ENCODE measurements at regions not wholly inside any gene's neighbourhood (a gene's known extent, or its start where the extent isn't known, plus 50 kb on each side); places are given as distances from the start of the nearest gene placed in this dataset.
"Not testable (repeated sequence)": the region's sequence is repeated elsewhere in the genome, so short reads cannot be mapped to it uniquely, and the experiment has no call there.

DNA sequence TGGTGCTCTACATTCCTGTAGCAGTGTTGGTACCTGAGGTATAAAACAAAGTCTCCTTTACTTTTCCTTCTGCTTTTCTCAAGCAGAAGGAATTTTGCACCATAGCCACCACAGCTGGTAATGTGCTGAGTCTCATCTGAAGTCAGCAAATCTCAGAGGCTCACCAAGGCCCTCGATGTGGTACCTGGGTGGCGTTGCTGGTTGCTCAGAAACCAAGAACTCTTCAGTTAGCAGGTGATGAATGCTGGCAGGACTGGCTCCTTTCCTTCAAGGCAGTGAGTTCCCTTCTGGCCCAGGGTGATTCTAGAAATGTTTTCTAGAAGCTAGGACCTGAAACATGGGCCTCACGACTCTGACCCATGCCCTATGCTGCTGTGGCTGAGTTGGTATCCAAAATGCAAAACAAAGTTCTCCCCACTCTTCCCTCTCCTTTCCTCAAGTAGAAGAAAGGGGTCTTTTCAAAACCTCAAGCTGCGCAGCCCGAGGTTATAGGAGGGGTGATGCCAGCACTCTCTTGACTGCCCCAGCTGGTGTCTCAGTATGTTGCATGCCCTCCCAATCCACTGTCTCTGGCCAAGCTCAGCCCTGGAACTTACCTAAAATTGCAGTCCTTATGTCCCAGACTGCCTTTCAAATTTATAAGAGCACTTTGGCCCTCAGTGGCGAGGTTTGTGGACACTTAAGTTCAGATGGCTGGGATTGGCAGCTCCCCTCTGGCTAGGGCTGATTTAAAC lies 592.3 kb downstream of the FRK start:
- no peaks in the 10 kb centered on the region for H3K27me3 Mint-ChIP-seq
- H3K27ac Mint-ChIP-seq = no peak overlapping the region
- no peaks in the 10 kb centered on the region for H3K36me3 Mint-ChIP-seq (ENCODE audit: low read depth)
- no peaks in the 10 kb centered on the region for H3K4me1 Mint-ChIP-seq (ENCODE audit: low read depth)
- H3K4me3 Mint-ChIP-seq = no peak overlapping the region
- peaks cover 10% of the 10 kb centered on the region for H3K9me3 Mint-ChIP-seq

DNA sequence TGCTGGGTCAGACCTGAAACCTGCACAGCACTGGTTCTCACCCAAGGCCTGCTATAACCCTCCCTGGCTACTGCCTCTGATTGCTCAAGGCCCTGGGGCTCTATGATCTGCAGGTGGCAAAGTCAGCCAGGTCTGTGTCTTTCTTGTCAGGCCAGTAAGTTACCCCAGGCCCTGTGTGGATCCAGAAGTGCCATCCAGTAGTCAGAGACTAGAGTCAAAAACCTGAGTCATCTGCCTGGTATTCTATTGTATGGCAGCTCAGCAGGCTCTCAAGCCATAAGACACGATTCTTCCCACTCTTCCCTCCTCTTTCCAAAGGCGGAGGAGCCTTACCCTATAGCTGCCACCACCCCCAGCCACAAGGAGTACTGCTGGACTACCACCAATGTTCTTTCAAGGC lies 593.0 kb downstream of the FRK start:
- no peak overlapping the region for H3K4me3 Mint-ChIP-seq
- no peaks in the 10 kb centered on the region for H3K27me3 Mint-ChIP-seq
- H3K4me1 Mint-ChIP-seq (ENCODE audit: low read depth) = no peaks in the 10 kb centered on the region
- H3K36me3 Mint-ChIP-seq (ENCODE audit: low read depth) = no peaks in the 10 kb centered on the region
- no peak overlapping the region for H3K27ac Mint-ChIP-seq
- H3K9me3 Mint-ChIP-seq = peaks cover 12% of the 10 kb centered on the region

DNA sequence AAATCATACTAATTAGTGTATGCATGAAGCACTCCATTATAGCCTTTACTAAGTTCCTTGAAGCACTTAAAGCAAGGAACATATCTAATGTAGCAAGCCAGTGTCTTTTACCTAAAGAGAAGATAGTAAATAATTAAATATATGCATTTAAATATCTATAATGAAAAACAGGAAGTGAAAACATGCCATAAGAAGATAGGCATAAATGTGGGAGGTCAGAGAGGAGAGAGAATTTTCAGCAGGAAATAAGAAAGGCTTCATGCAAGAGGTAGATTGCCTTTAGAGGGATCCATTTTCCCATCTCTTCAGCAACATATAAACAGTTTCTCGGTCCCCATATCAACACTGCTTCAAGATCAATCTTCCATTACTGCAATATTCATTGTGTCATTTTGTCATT lies 599.8 kb downstream of the FRK start:
- Mint-ChIP-seq H3K27ac (no peak overlapping the region), H3K4me1 (ENCODE audit: low read depth) (no peaks in the 10 kb centered on the region), H3K4me3 (no peak overlapping the region), H3K27me3 (no peaks in the 10 kb centered on the region), H3K36me3 (ENCODE audit: low read depth) (no peaks in the 10 kb centered on the region), H3K9me3 (peaks cover 12% of the 10 kb centered on the region)

DNA sequence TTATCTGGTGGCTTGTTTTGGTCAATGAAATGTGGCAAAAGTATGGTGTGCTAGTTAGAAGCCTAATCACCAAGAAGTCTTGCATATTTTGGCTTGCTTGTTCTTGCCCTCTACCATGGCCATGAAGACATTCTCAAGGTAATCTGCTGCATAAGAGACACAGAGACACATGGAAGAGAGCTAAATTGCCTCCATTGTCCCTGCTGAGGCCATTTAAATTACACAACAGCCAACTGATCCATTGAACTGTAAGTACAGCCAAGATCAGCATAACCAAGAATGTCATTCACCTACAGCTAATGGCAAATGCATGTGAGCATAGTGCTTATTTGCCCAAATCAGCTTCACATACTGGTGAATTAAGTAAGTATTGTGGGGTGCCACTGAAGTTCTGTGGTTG lies 603.8 kb downstream of the FRK start:
- no peaks in the 10 kb centered on the region for H3K9me3 Mint-ChIP-seq
- no peaks in the 10 kb centered on the region for H3K4me1 Mint-ChIP-seq (ENCODE audit: low read depth)
- no peak overlapping the region for H3K27ac Mint-ChIP-seq
- no peak overlapping the region for H3K4me3 Mint-ChIP-seq
- H3K36me3 Mint-ChIP-seq (ENCODE audit: low read depth) = no peaks in the 10 kb centered on the region
- no peaks in the 10 kb centered on the region for H3K27me3 Mint-ChIP-seq

DNA sequence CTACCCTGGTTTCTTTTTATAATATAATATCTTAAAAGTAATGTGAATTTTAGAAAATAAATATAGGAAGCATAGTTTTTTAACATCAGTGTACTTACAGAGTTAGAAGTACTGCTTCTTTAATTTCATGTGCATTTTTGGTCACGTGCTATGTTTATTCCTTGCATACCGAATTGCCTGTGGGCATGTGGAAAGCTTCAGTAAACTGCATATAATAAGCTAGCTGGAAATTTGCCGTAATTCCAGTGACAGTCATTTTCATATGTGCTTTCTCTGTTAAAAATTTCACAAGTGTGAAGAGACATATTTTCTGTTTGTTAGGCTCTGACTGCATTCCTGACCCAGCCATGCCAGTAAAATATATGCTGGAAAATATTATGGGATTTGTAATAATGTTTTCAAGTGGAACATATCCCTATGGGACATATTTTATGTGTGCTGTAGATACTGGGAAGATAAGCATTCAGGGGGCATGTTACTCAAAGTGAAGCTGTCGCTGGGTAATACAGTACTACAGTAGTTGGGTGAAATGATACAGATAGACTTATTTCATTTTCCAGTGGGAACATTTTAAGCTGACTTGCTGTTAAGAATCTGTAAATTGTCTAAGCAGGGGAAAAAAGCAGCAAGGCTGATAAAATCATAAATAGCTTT lies 616.7 kb downstream of the FRK start:
- Mint-ChIP-seq H3K4me3 (no peak overlapping the region), H3K4me1 (ENCODE audit: low read depth) (no peaks in the 10 kb centered on the region), H3K36me3 (ENCODE audit: low read depth) (no peaks in the 10 kb centered on the region), H3K27ac (no peak overlapping the region), H3K9me3 (peaks cover 5% of the 10 kb centered on the region), H3K27me3 (no peaks in the 10 kb centered on the region)

DNA sequence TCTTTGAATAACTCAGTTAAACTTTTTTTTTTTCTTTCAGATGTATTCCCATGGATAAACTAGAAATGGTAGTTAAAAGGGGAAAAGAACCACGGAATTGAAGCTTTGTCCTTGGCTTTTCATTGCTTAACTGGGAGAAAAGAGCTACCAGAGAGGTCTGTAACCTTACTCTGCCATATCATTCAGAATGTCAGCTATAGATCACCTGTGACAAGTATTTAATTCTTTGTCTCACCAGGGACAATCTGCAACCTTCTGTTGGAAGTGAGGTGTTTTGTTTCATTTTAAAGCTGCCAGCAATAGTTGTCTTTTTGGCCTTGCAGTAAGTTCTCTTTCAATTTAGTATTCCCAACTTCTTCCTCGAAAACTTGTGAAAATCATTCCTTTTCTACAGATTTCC lies 618.4 kb downstream of the FRK start:
- Mint-ChIP-seq H3K27ac (no peak overlapping the region), H3K4me1 (ENCODE audit: low read depth) (no peaks in the 10 kb centered on the region), H3K9me3 (peaks cover 11% of the 10 kb centered on the region), H3K27me3 (no peaks in the 10 kb centered on the region), H3K36me3 (ENCODE audit: low read depth) (no peaks in the 10 kb centered on the region), H3K4me3 (no peak overlapping the region)

DNA sequence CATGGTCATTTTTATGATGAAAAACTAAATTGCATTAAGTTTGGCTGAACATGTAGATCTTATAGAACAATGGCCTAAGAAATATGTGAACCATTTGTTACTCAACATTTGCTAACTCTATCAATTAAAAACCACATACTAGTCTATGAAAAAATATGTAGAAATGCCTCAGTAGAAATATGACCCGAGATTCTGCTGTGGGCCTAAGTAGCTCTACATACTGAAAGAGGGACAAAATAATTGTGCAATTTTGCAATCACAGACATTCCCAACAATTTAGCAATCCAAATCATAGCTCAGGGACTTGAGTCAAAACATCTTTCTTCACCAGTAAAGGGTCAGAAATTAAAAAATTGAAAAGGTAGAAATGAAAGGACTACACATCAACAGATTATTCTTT lies 619.0 kb downstream of the FRK start:
- Mint-ChIP-seq H3K36me3 (ENCODE audit: low read depth) (no peaks in the 10 kb centered on the region), H3K27ac (no peak overlapping the region), H3K27me3 (no peaks in the 10 kb centered on the region), H3K9me3 (peaks cover 11% of the 10 kb centered on the region), H3K4me3 (no peak overlapping the region), H3K4me1 (ENCODE audit: low read depth) (no peaks in the 10 kb centered on the region)

DNA sequence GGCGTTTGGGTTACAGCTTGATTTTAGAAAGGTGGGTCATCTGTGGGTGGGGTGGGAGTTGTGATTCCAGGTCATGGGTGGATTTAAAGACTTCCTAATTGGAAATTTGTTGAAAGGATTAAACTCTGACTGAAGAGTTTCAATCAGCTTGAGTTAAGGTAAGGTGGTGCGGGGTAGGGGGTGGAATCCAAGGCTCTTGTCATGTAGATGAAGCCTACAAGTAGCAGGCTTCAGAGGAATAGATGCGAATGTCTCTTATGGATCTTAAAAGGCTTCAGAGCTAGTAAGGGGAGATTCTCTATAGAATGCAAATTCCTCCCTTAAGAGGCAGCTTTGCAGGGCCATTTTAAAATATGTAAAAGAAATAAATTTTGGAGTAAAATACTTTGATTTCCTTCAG lies 645.3 kb downstream of the FRK start:
- Mint-ChIP-seq H3K36me3 (ENCODE audit: low read depth) (no peaks in the 10 kb centered on the region), H3K4me1 (ENCODE audit: low read depth) (no peaks in the 10 kb centered on the region)

DNA sequence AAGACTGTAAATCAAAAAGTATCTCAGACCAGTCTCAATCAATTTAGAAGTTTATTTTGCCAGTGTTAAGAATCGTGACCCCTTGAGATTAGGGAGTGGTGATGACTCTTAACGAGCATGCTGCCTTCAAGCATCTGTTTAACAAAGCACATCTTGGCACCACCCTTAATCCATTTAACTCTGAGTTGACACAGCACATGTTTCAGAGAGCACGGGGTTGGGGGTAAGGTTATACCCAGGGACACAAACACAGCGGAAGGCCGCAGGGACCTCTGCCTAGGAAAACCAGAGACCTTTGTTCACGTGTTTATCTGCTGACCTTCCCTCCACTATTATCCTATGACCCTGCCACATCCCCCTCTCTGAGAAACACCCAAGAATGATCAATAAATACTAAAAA lies 645.8 kb downstream of the FRK start:
- not testable (repeated sequence) for H3K9me3 Mint-ChIP-seq; H3K36me3 Mint-ChIP-seq (ENCODE audit: low read depth); H3K4me3 Mint-ChIP-seq; H3K27me3 Mint-ChIP-seq; H3K4me1 Mint-ChIP-seq (ENCODE audit: low read depth); H3K27ac Mint-ChIP-seq

More for the DNA sequence above, 645.3 kb downstream of the FRK start:
- peaks cover 5% of the 10 kb centered on the region for H3K9me3 Mint-ChIP-seq
- H3K27ac Mint-ChIP-seq = no peak overlapping the region
- H3K27me3 Mint-ChIP-seq = no peaks in the 10 kb centered on the region
- no peak overlapping the region for H3K4me3 Mint-ChIP-seq

DNA sequence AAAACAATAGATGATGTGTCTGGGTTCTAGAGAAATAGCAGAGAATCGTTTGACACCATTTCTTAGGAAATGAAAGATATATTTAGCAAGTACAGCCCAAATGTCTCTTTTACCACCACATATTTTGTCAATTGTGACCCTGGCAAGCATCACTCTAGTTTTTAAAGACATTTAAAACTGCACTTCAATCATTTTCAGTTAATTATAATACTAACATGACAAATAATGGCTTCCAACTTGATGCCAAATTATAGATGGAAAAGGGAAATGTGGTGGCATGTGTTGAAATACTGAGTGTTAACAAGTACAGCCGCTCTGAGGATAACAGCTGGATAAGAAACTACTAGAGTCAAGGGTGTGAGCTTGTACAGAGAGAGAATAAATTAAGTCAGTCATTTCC lies 648.9 kb downstream of the FRK start:
- no peaks in the 10 kb centered on the region for H3K27me3 Mint-ChIP-seq
- H3K9me3 Mint-ChIP-seq = peaks cover 4% of the 10 kb centered on the region
- no peak overlapping the region for H3K4me3 Mint-ChIP-seq
- H3K27ac Mint-ChIP-seq = no peak overlapping the region
- no peaks in the 10 kb centered on the region for H3K36me3 Mint-ChIP-seq (ENCODE audit: low read depth)
- H3K4me1 Mint-ChIP-seq (ENCODE audit: low read depth) = no peaks in the 10 kb centered on the region

DNA sequence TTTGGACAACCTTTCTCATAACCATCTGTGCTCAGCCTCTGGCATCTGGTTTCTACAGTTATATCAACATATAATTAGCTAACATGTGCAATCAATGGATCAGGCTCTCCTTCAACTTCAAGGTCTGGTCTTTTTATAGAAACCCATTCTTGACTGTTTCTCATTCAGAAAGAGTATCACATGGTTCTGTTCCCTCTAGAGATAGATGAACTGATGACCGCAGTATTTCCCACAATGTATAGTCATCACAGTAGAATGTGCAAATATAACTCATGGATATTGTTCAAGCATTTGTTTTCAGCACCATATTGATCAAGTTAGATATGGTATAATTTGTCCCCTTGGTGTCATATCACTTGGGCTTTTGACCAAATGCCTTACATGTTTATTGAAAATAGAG lies 656.2 kb downstream of the FRK start:
- Mint-ChIP-seq H3K4me1 (ENCODE audit: low read depth) (no peaks in the 10 kb centered on the region), H3K4me3 (no peak overlapping the region), H3K27me3 (no peaks in the 10 kb centered on the region), H3K9me3 (peaks cover 16% of the 10 kb centered on the region), H3K36me3 (ENCODE audit: low read depth) (no peaks in the 10 kb centered on the region), H3K27ac (no peak overlapping the region)

DNA sequence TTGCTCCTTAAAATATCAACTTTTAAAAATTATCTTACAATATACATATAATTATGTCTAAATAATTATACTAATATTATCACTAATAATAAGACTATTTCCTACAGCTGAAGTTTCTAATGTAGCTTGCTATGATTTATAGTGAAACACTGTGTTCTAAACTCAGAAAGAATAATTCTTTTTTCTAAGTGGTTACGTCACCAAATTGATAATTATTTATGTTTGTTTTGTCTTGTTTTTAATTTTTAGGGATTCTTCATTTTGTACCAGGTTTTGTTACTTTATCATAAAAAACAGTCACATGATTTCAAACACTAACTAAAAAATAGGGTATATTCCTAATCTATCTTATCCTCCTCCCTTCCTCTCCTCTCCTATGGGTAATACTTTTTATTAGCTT lies 662.1 kb downstream of the FRK start:
- H3K4me1 Mint-ChIP-seq (ENCODE audit: low read depth) = no peaks in the 10 kb centered on the region
- H3K27me3 Mint-ChIP-seq = no peaks in the 10 kb centered on the region

DNA sequence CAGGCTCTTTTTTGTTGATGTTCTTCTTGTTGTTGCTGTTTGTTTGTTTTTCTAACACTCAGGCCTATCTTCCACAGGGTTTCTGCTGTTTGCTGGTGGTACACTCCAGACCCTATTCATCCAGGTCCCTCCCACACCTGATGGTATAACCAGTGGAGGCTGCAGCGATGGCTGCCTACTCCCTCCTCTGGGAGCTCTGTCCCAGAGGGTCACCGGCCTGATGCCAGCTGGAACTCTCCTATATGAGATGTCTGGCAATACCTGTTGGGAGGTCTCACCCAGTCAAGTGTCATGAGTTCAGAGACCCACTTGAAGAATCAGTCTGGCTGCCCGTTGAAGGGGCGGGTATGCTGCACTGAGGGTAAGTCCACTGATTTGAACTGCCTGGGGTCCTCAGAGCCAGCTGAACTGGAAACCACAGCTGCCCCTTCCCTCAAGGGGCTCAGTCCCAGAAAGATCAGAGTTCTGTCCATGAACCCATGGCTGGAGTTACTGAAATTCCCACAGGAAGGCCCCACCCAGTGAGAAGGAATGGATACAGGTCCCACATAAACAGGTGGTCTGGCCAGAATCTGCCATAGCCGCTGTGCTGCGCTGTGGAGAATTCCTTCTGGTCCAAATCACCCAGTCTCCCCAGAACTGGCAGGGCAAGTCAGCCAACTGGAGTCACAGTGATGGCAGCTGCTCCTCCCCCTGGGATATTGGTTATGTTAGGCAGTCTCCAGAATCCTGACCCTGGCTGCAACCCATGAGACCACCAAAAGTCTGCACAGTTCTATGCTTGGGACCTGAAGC lies 664.4 kb downstream of the FRK start:
- Mint-ChIP-seq H3K36me3 (ENCODE audit: low read depth) (no peaks in the 10 kb centered on the region), H3K4me1 (ENCODE audit: low read depth) (no peaks in the 10 kb centered on the region), H3K9me3 (peaks cover 20% of the 10 kb centered on the region), H3K4me3 (no peak overlapping the region), H3K27ac (no peak overlapping the region), H3K27me3 (no peaks in the 10 kb centered on the region)

More for the DNA sequence above, 662.1 kb downstream of the FRK start:
- Mint-ChIP-seq H3K36me3 (ENCODE audit: low read depth) (no peaks in the 10 kb centered on the region), H3K9me3 (peaks cover 13% of the 10 kb centered on the region), H3K4me3 (no peak overlapping the region), H3K27ac (no peak overlapping the region)

DNA sequence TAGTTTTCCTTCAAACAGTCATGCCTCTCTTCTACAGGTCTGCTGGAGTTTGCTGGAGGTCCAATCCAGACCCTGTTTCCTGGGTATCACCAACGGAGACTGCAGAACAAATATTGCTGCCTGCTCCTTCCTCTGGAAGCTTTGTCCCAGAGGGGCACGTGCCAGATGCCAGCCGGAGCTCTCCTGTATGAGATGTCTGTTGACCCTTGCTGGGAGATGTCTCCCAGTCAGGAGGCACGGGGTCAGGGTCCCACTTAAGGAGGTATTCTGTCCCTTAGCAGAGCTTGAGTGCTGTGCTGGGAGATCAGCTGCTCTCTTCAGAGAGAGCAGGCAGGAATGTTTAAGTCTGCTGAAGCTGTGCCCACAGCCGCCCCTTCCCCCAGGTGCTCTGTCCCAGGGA lies 666.9 kb downstream of the FRK start:
- Mint-ChIP-seq H3K9me3 (peaks cover 30% of the 10 kb centered on the region), H3K4me3 (no peak overlapping the region), H3K27ac (no peak overlapping the region), H3K4me1 (ENCODE audit: low read depth) (no peaks in the 10 kb centered on the region), H3K36me3 (ENCODE audit: low read depth) (no peaks in the 10 kb centered on the region), H3K27me3 (no peaks in the 10 kb centered on the region)

DNA sequence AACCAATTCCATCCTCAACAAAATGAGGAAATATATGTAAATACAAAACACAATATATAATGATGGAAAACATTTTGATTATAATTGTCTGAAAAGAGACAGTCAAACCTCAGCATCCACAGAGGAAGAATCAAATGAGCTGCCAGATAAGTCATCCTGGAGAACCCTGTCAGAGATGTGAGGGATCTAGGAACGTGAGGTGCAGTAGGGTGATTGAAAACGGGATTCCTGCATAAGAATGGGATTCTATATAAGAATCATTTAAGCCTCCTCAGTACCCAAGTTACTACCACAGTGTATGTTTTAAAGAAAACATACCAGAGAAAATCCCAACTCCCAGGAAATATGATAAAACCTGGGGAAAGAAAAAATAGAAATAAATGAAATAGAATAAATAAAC lies 690.5 kb downstream of the FRK start:
- Mint-ChIP-seq H3K27ac (no peak overlapping the region), H3K27me3 (no peaks in the 10 kb centered on the region), H3K36me3 (ENCODE audit: low read depth) (no peaks in the 10 kb centered on the region), H3K4me3 (no peak overlapping the region), H3K9me3 (peaks cover 12% of the 10 kb centered on the region), H3K4me1 (ENCODE audit: low read depth) (no peaks in the 10 kb centered on the region)

Data from stimulated activated naive CD8-positive, alpha-beta T cell treated with anti-CD3 and anti-CD28 coated beads, Interleukin-15, Interleukin-2, amounts not matched to agents 100 ng/mL and 50 ng/mL, for 24 hours (primary cell).